ENCODE measurements at regions not wholly inside any gene's neighbourhood (a gene's known extent, or its start where the extent isn't known, plus 50 kb on each side); places are given as distances from the start of the nearest gene placed in this dataset.
"Not testable (repeated sequence)": the region's sequence is repeated elsewhere in the genome, so short reads cannot be mapped to it uniquely, and the experiment has no call there.

DNA sequence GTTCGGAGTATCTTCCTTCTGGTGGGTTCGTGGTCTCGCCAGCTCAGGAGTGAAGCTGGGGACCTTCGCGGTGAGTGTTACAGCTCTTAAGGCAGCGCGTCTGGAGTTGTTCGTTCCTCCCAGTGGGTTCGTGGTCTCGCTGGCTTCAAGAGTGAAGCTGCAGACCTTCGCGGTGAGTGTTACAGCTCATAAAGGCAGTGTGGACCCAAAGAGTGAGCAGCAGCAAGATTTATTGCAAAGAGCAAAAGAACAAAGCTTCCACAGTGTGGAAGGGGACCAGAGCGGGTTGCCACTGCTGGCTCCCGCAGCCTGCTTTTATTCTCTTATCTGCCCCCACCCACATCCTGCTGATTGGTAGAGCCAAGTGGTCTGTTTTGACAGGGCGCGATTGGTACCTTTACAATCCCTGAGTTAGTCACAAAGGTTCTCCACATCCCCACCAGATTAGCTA lies 260.2 kb upstream of the BTG1 start:
- H3K9me3 ChIP-seq (ENCODE audit: control extremely low read depth in 1 of 5, control insufficient read depth in 4 of 5, insufficient read depth in 2 of 5, low read depth in 1 of 5, low read length in 4 of 5); H3K27me3 ChIP-seq (replicated peaks in 2 of 5; ENCODE audit: control insufficient read depth in 4 of 5, insufficient read depth in 5 of 5, low read length in 4 of 5); H3K4me3 ChIP-seq (ENCODE audit: control insufficient read depth in 1 of 7, extremely low read depth in 1 of 7, insufficient read depth in 4 of 7, low read depth in 2 of 7, low read length in 6 of 7); CTCF ChIA-PET; H3K27ac ChIP-seq (ENCODE audit: insufficient read depth in 1 of 2, low read depth in 1 of 2, low read length in 2 of 2, poor library complexity in 1 of 2, severe bottlenecking in 2 of 2); H3K36me3 ChIP-seq (ENCODE audit: control insufficient read depth in 4 of 4, insufficient read depth in 4 of 4, low read length in 3 of 4); POLR2A ChIA-PET: not testable (repeated sequence)
- WGBS (ENCODE audit: insufficient coverage), result 76% methylated on average over 10 of the region's 16 CpGs
- H3K4me1 ChIP-seq (ENCODE audit: control extremely low read depth in 1 of 4, control insufficient read depth in 4 of 4, insufficient read depth in 4 of 4, low read length in 3 of 4), result peaks cover 3 to 25% (median 16%) of the 10 kb centered on the region in 4 experiments
- peak in 1 of 3 donors; percentile 29 for DNase-seq

DNA sequence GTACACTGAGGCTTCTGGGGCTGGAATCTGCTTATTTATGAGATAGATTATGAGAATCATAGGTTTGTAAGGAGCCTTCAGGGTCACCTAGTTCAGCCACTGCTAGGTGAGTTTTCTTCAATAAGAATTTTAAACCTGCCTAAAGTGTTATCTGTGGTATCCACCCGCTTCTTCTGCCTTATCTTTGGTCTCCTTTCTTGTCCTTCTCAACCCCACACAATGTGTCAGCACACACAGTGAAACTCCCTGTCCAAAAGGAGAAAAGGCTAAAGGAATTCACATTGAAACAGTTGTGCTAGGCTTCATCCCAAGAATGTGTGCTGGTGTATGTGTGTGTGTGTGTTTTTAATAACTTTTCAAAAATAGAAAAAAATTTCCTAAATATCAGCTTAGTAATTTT lies 259.3 kb upstream of the BTG1 start:
- POLR2A ChIA-PET, result no interaction called here
- peak; percentile 11 to 60 (median 28) for DNase-seq
- CTCF ChIA-PET, result no interaction called here
- WGBS (ENCODE audit: insufficient coverage), result 63% methylated on average over 1 of the region's 1 CpG
- Histone ChIP-seq H3K36me3 (ENCODE audit: control insufficient read depth in 4 of 4, insufficient read depth in 4 of 4, low read length in 3 of 4) (no peaks in the 10 kb centered on the region), H3K4me3 (ENCODE audit: control insufficient read depth in 1 of 7, extremely low read depth in 1 of 7, insufficient read depth in 4 of 7, low read depth in 2 of 7, low read length in 6 of 7) (no peak overlapping the region), H3K27ac (ENCODE audit: insufficient read depth in 1 of 2, low read depth in 1 of 2, low read length in 2 of 2, poor library complexity in 1 of 2, severe bottlenecking in 2 of 2) (peak overlapping the region in 1 of 2 experiments; percentile 4), H3K27me3 (replicated peaks in 2 of 5; ENCODE audit: control insufficient read depth in 4 of 5, insufficient read depth in 5 of 5, low read length in 4 of 5) (no peaks in the 10 kb centered on the region), H3K9me3 (ENCODE audit: control extremely low read depth in 1 of 5, control insufficient read depth in 4 of 5, insufficient read depth in 2 of 5, low read depth in 1 of 5, low read length in 4 of 5) (no peaks in the 10 kb centered on the region), H3K4me1 (ENCODE audit: control extremely low read depth in 1 of 4, control insufficient read depth in 4 of 4, insufficient read depth in 4 of 4, low read length in 3 of 4) (peaks cover 3 to 25% (median 16%) of the 10 kb centered on the region in 4 experiments)

DNA sequence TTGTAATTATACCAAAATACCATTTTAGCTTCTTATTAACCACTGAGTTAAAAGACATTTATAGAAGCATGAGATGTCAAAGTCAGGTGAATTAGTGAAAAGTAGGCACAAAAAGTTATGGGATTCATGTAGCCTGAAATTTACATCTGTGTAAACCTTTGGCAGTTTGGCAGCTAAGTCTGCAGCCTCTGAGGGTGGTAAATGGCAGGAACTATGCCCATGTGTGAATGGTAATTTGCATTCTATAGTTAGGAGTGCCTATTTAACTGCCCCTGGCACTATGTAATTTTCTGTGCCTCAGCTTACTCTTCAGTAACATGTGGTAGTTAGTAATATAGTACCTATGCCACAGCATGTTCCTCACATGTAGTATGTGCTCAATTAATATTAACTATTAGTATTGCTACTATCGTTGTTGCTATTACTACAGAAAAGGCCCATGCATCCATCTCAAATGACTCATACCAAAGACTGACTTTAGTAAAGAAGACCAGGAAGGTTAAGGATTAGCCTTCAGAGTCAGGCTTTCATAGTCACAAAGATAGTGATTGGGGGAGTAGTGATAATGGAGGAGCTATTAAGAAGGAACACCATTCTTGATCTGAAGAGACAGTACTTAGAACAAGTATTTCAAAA lies 258.7 kb upstream of the BTG1 start:
- H3K36me3 ChIP-seq (ENCODE audit: control insufficient read depth in 4 of 4, insufficient read depth in 4 of 4, low read length in 3 of 4), result no peaks in the 10 kb centered on the region
- no peaks in the 10 kb centered on the region for H3K9me3 ChIP-seq (ENCODE audit: control extremely low read depth in 1 of 5, control insufficient read depth in 4 of 5, insufficient read depth in 2 of 5, low read depth in 1 of 5, low read length in 4 of 5)
- H3K27ac ChIP-seq (ENCODE audit: insufficient read depth in 1 of 2, low read depth in 1 of 2, low read length in 2 of 2, poor library complexity in 1 of 2, severe bottlenecking in 2 of 2), result peak overlapping the region in 1 of 2 experiments; percentile 16
- no peaks in the 10 kb centered on the region for H3K27me3 ChIP-seq (replicated peaks in 2 of 5; ENCODE audit: control insufficient read depth in 4 of 5, insufficient read depth in 5 of 5, low read length in 4 of 5)
- DNase-seq, result peak in 1 of 3 donors; percentile 8
- H3K4me1 ChIP-seq (ENCODE audit: control extremely low read depth in 1 of 4, control insufficient read depth in 4 of 4, insufficient read depth in 4 of 4, low read length in 3 of 4), result peaks cover 3 to 25% (median 16%) of the 10 kb centered on the region in 4 experiments
- H3K4me3 ChIP-seq (ENCODE audit: control insufficient read depth in 1 of 7, extremely low read depth in 1 of 7, insufficient read depth in 4 of 7, low read depth in 2 of 7, low read length in 6 of 7), result no peak overlapping the region
- ChIA-PET POLR2A (no interaction called here), CTCF (interaction anchor here (1.5 to 1.7 kb wide), 2 partner anchors 131 to 593 kb away, joined by 3 to 4 read pairs; no protein-coding TSS in a partner anchor)
- no CpG with 5 or more reads among the region's 1 CpG for WGBS (ENCODE audit: insufficient coverage)

GRCh38 chr12:92403210-92404175 lies 257.8 kb upstream of the BTG1 start:
- Histone ChIP-seq H3K27ac (ENCODE audit: insufficient read depth in 1 of 2, low read depth in 1 of 2, low read length in 2 of 2, poor library complexity in 1 of 2, severe bottlenecking in 2 of 2) (peak overlapping the region in 1 of 2 experiments; percentile 16), H3K27me3 (replicated peaks in 2 of 5; ENCODE audit: control insufficient read depth in 4 of 5, insufficient read depth in 5 of 5, low read length in 4 of 5) (no peaks in the 10 kb centered on the region), H3K4me1 (ENCODE audit: control extremely low read depth in 1 of 4, control insufficient read depth in 4 of 4, insufficient read depth in 4 of 4, low read length in 3 of 4) (peaks cover 3 to 25% (median 16%) of the 10 kb centered on the region in 4 experiments), H3K36me3 (ENCODE audit: control insufficient read depth in 4 of 4, insufficient read depth in 4 of 4, low read length in 3 of 4) (no peaks in the 10 kb centered on the region), H3K4me3 (ENCODE audit: control insufficient read depth in 1 of 7, extremely low read depth in 1 of 7, insufficient read depth in 4 of 7, low read depth in 2 of 7, low read length in 6 of 7) (no peak overlapping the region), H3K9me3 (ENCODE audit: control extremely low read depth in 1 of 5, control insufficient read depth in 4 of 5, insufficient read depth in 2 of 5, low read depth in 1 of 5, low read length in 4 of 5) (no peaks in the 10 kb centered on the region)
- peak; percentile 68 to 93 (median 89) for DNase-seq
- ChIA-PET POLR2A (no interaction called here), CTCF (interaction anchor here (0.7 to 1.7 kb wide), 3 partner anchors 28 to 592 kb away, joined by 3 to 4 read pairs (median 3); no protein-coding TSS in a partner anchor)
- 40% methylated on average over 1 of the region's 3 CpGs for WGBS (ENCODE audit: insufficient coverage)

DNA sequence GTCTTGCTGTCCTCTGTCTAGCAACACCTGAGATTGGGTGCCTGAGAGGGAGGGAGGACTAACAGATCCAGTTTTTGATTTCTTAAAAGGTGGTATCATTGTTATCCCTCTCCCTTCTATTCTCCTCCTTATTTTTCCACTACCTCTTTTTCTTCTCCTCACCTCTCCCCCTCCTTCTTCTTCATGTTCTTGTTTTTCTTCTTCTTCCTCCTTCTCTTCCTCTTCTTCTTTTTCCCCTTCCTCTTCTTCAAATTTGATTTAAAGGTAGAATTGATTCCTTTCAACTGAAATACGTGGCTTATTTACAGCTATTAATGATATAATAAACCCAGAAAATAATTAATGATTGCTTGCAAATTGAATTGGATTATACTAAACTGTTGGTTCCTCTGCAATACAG lies 256.8 kb upstream of the BTG1 start:
- no peak for DNase-seq
- no peaks in the 10 kb centered on the region for H3K27me3 ChIP-seq (replicated peaks in 2 of 5; ENCODE audit: control insufficient read depth in 4 of 5, insufficient read depth in 5 of 5, low read length in 4 of 5)
- H3K9me3 ChIP-seq (ENCODE audit: control extremely low read depth in 1 of 5, control insufficient read depth in 4 of 5, insufficient read depth in 2 of 5, low read depth in 1 of 5, low read length in 4 of 5), result no peaks in the 10 kb centered on the region
- H3K36me3 ChIP-seq (ENCODE audit: control insufficient read depth in 4 of 4, insufficient read depth in 4 of 4, low read length in 3 of 4), result no peaks in the 10 kb centered on the region
- no peak overlapping the region for H3K4me3 ChIP-seq (ENCODE audit: control insufficient read depth in 1 of 7, extremely low read depth in 1 of 7, insufficient read depth in 4 of 7, low read depth in 2 of 7, low read length in 6 of 7)
- CTCF ChIA-PET, result interaction anchor here (0.6 to 1.7 kb wide), 2 partner anchors 538 to 591 kb away, joined by 3 to 4 read pairs; no protein-coding TSS in a partner anchor
- H3K4me1 ChIP-seq (ENCODE audit: control extremely low read depth in 1 of 4, control insufficient read depth in 4 of 4, insufficient read depth in 4 of 4, low read length in 3 of 4), result peaks cover 3 to 25% (median 16%) of the 10 kb centered on the region in 4 experiments
- no peak overlapping the region for H3K27ac ChIP-seq (ENCODE audit: insufficient read depth in 1 of 2, low read depth in 1 of 2, low read length in 2 of 2, poor library complexity in 1 of 2, severe bottlenecking in 2 of 2)
- POLR2A ChIA-PET, result no interaction called here
- no CpG with 5 or more reads among the region's 1 CpG for WGBS (ENCODE audit: insufficient coverage)

- ChIA-PET CTCF (no interaction called here), POLR2A (interaction anchor here (0.7 kb wide), 1 partner anchor 9 kb away, joined by 3 read pairs; no protein-coding TSS in a partner anchor)
- DNase-seq, result no peak
- Histone ChIP-seq H3K4me3 (ENCODE audit: control insufficient read depth in 1 of 7, extremely low read depth in 1 of 7, insufficient read depth in 4 of 7, low read depth in 2 of 7, low read length in 6 of 7) (no peak overlapping the region), H3K9me3 (ENCODE audit: control extremely low read depth in 1 of 5, control insufficient read depth in 4 of 5, insufficient read depth in 2 of 5, low read depth in 1 of 5, low read length in 4 of 5) (peaks cover 0 to 2% (median 0%) of the 10 kb centered on the region in 5 experiments), H3K27me3 (replicated peaks in 2 of 5; ENCODE audit: control insufficient read depth in 4 of 5, insufficient read depth in 5 of 5, low read length in 4 of 5) (no peaks in the 10 kb centered on the region), H3K36me3 (ENCODE audit: control insufficient read depth in 4 of 4, insufficient read depth in 4 of 4, low read length in 3 of 4) (no peaks in the 10 kb centered on the region), H3K4me1 (ENCODE audit: control extremely low read depth in 1 of 4, control insufficient read depth in 4 of 4, insufficient read depth in 4 of 4, low read length in 3 of 4) (peaks cover 3 to 25% (median 15%) of the 10 kb centered on the region in 4 experiments), H3K27ac (ENCODE audit: insufficient read depth in 1 of 2, low read depth in 1 of 2, low read length in 2 of 2, poor library complexity in 1 of 2, severe bottlenecking in 2 of 2) (no peak overlapping the region)
- 71% methylated on average over 2 of the region's 5 CpGs for WGBS (ENCODE audit: insufficient coverage)
Measured at GRCh38 chr12:92400006-92400405, 254.4 kb upstream of the BTG1 start.
